ENCODE measurements at regions not wholly inside any gene's neighbourhood (a gene's known extent, or its start where the extent isn't known, plus 50 kb on each side); places are given as distances from the start of the nearest gene placed in this dataset.

DNA sequence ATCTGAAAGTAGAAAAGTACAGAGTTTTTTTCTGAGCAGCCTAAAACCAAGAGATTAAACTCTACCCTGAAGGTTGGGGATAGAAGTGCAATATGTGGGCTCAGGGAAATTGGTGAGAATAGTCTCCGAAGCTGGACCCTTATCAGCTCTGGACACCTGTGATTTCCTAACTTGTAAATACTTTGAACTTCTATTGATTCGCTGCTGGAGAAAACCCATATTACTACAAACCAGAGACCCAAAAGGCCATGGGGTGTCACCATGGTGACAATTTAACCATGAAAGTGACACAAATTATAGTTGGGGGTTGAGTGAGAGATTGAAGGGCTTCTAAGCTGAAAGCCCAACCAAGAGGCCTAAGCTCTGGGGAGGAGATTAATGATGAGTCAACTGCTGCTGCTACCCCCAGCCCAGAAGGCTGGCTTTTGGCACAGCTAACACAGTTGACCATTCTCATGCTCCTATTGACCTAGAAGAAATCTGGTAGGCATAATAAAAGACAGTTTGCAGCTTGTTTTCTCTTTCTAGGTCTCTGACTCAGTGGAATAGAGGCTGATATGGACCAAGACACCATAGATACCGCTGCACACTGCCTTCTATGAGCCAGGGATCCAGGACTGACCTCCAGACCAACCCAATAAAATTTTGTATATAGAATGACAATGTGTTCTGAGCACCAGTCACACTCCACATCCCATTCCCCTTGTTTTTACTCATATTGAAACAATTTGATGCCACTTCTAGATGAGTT, 131.9 kb upstream of the FNDC3A start:
- TF ChIP-seq GATA2 (IDR thresholded peaks at IDR 0.05; ENCODE audit: low read depth, low read length) (no peak), GATA3 (IDR thresholded peaks at IDR 0.05; ENCODE audit: low read depth, low read length) (no peak)
